Fibroblast of gingiva (primary cell): ENCODE measurements at regions not wholly inside any gene's neighbourhood (a gene's known extent, or its start where the extent isn't known, plus 50 kb on each side); places are given as distances from the start of the nearest gene placed in this dataset.
"Not testable (repeated sequence)": the region's sequence is repeated elsewhere in the genome, so short reads cannot be mapped to it uniquely, and the experiment has no call there.

ENCODE experiments used
- DNase-seq: peaks from one replicate; pipeline ENCODE4 v3.0.0-alpha.2; 2011; ENCODE audit warnings: low read depth

GRCh38 chr11:116373104-116373944 is 399.5 kb downstream of the BUD13 start:
- no peak for DNase-seq

GRCh38 chr11:116371146-116371545 is 401.6 kb downstream of the BUD13 start:
- DNase-seq = no peak

GRCh38 chr11:116368784-116369183 is 404.0 kb downstream of the BUD13 start:
- DNase-seq = no peak

GRCh38 chr11:116366980-116367645 is 405.7 kb downstream of the BUD13 start:
- no peak for DNase-seq

- DNase-seq = no peak
These were observed 406.3 kb downstream of the BUD13 start for GRCh38 chr11:116366451-116366850.

GRCh38 chr11:116364925-116365324 is 407.9 kb downstream of the BUD13 start:
- not testable (repeated sequence) for DNase-seq

- no peak for DNase-seq
These were observed 408.4 kb downstream of the BUD13 start for GRCh38 chr11:116364348-116364747.

- no peak for DNase-seq
These were observed 412.4 kb downstream of the BUD13 start for GRCh38 chr11:116360221-116360941.

- no peak for DNase-seq
These were observed 414.8 kb downstream of the BUD13 start for GRCh38 chr11:116357784-116358544.

- no peak for DNase-seq
These were observed 416.3 kb downstream of the BUD13 start for GRCh38 chr11:116356451-116356850.

- no peak for DNase-seq
These were observed 417.7 kb downstream of the BUD13 start for GRCh38 chr11:116355104-116355503.

GRCh38 chr11:116353589-116353988 is 419.2 kb downstream of the BUD13 start:
- DNase-seq = no peak

GRCh38 chr11:116352881-116353280 is 419.9 kb downstream of the BUD13 start:
- no peak for DNase-seq

GRCh38 chr11:116348226-116348625 is 424.6 kb downstream of the BUD13 start:
- DNase-seq = no peak

- DNase-seq = no peak
These were observed 427.2 kb downstream of the BUD13 start for GRCh38 chr11:116345575-116345974.

- DNase-seq = no peak
These were observed 428.2 kb downstream of the BUD13 start for GRCh38 chr11:116344601-116345000.

GRCh38 chr11:116343270-116343669 is 429.5 kb downstream of the BUD13 start:
- no peak for DNase-seq

- no peak for DNase-seq
These were observed 430.6 kb downstream of the BUD13 start for GRCh38 chr11:116342148-116342547.

GRCh38 chr11:116339306-116340098 is 433.3 kb downstream of the BUD13 start:
- no peak for DNase-seq

- DNase-seq = not testable (repeated sequence)
These were observed 434.3 kb downstream of the BUD13 start for GRCh38 chr11:116338500-116338899.

GRCh38 chr11:116336540-116336939 is 436.2 kb downstream of the BUD13 start:
- DNase-seq = no peak
